Bronchial epithelial cell (primary cell): ENCODE measurements at regions not wholly inside any gene's neighbourhood (a gene's known extent, or its start where the extent isn't known, plus 50 kb on each side); places are given as distances from the start of the nearest gene placed in this dataset.

Source experiments
- DNase-seq: peaks from one replicate; pipeline ENCODE4 v3.0.0-alpha.2; 2010; ENCODE audit warnings: low read depth
- FAIRE-seq: peaks from 2 replicates; lab custom pipeline; 2011; peaks lifted over from hg19 to GRCh38; lab: Jason Lieb, UNC
- H3K27me3 ChIP-seq: 2 replicates; pipeline ENCODE4 v1.5.1; 2011; ENCODE audit warnings: low read length; ENCODE audit not compliant: control insufficient read depth, insufficient read depth
- H3K36me3 ChIP-seq: 2 replicates; pipeline ENCODE4 v1.5.1; 2011; ENCODE audit warnings: low read length; ENCODE audit not compliant: control insufficient read depth, insufficient read depth
- H3K4me3 ChIP-seq: 2 replicates; pipeline ENCODE4 v1.5.1; 2011; ENCODE audit warnings: mild to moderate bottlenecking, low read depth, low read length, control low read depth
- CTCF ChIP-seq: IDR thresholded peaks from 2 replicates; pipeline ENCODE4 v1.5.1; 2011; ENCODE audit warnings: mild to moderate bottlenecking, moderate library complexity, low read length, control low read depth, inconsistent platforms; ENCODE audit not compliant: insufficient read depth, severe bottlenecking

DNA sequence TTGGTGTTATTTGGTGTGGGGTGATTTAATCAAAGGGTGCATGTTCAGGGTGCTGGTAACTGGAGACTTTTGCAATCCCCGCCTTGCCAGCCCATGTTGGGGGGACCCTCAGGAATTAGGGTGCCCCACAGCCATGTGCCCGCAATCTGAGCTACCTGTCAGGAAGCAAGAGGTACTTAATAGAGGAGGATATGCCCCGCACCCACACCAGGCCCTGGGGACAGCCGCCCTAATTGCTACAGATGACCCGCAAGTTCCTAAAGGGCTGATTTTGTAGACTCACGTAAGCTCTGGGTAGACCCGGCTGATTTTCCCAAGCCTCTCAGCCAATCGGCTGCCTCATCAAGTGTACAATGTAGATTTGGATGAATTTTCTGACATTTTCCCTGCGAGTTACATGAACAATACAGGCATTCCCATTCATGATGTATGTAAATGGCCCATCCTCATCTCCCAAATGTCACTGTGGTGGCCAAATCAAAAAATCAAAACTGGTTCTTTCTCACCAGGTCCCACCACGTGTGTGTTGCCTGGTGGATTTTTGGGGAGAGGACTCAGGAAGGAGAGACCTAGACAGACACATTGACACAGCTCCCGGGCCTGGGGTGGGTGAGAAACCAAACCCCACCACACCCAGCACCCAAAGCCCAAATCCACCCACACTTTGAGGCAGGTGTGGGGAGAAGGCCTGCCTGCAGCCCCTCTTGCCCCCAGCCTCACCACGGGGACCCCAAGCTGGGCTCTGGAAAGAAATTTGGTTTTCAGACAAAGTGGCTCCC, 119.2 kb upstream of the SPACA7 start:
- no peaks in the 10 kb centered on the region for H3K27me3 ChIP-seq
- H3K4me3 ChIP-seq = no peak overlapping the region
- H3K36me3 ChIP-seq = no peaks in the 10 kb centered on the region
- no peak for TF ChIP-seq CTCF
- DNase-seq (no peak), FAIRE-seq (no peak)

GRCh38 chr13:112259511-112259910, 116.6 kb upstream of the SPACA7 start:
- Histone ChIP-seq H3K4me3 (no peak overlapping the region), H3K27me3 (no peaks in the 10 kb centered on the region), H3K36me3 (no peaks in the 10 kb centered on the region)
- no peak for TF ChIP-seq CTCF
- DNase-seq (no peak), FAIRE-seq (no peak)

DNA sequence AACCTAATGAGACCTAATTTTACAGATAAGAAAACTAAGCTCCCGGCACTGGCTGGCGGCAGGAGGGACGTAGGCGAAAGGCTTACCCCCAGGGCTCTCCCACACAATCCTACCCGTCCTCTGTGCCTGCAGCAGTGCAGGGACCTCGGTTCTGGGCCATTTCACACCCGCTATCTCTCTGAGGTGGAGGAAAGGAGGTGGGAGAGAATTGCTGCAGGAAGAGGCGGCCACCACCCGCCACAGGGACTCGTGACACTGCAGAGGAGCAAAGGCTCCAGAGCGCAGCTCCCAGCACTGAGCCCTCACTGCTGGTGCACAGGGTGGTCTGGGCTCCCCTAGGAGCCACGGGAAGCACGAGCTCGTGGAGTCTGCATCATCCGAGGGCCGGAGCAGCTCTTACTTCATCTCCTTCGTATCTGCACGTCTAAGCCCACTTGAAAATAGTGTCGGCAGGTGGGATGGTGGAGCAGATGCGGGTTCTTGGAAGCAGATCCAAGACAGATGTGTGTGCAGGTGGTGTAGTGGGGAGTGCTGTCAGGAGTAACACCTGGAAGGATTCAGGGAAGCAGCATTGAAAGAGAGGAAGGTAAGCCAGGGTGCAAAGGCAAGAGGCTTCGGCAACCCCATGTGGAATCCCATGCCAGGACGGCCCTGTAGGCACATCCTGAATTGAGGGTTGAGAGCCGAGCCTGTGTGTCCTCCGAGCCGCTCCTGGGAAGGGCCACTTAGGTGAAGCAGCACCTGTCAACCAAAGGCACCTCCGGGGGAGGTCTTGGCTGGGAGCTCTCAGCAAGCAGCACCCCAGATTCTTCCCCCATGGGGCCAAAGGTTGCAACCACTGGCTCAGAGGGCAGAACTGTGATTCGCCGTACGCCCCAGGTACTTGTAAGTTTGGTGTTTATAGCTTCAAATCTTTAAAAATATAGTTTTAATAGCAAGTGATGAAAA, 115.8 kb upstream of the SPACA7 start:
- Histone ChIP-seq H3K4me3 (no peak overlapping the region), H3K27me3 (no peaks in the 10 kb centered on the region), H3K36me3 (no peaks in the 10 kb centered on the region)
- TF ChIP-seq CTCF = no peak
- DNase-seq = no peak
- FAIRE-seq = no peak

GRCh38 chr13:112261924-112262323, 114.2 kb upstream of the SPACA7 start:
- Histone ChIP-seq H3K4me3 (no peak overlapping the region), H3K27me3 (no peaks in the 10 kb centered on the region), H3K36me3 (no peaks in the 10 kb centered on the region)
- FAIRE-seq = no peak
- no peak for DNase-seq
- TF ChIP-seq CTCF = no peak

- Histone ChIP-seq H3K27me3 (no peaks in the 10 kb centered on the region), H3K4me3 (no peak overlapping the region), H3K36me3 (no peaks in the 10 kb centered on the region)
- no peak for TF ChIP-seq CTCF
- no peak for FAIRE-seq
- no peak for DNase-seq
These were observed 113.0 kb upstream of the SPACA7 start for GRCh38 chr13:112263152-112263551.
